BJ (cell line): ENCODE measurements at regions not wholly inside any gene's neighbourhood (a gene's known extent, or its start where the extent isn't known, plus 50 kb on each side); places are given as distances from the start of the nearest gene placed in this dataset.

ENCODE experiments used
- CTCF ChIA-PET: fragments of 350-600 bp; formaldehyde crosslinking; extraction: SDS; loops from one replicate; lab custom pipeline; 2021; ENCODE audit warnings: antibody characterized with exemption, inconsistent platforms; lab: Yijun Ruan, JAX
- POLR2A ChIA-PET: fragments of 300-600 bp; sonication (Branson Sonifier 250); formaldehyde crosslinking; extraction: SDS; loops from one replicate; lab custom pipeline; 2021; ENCODE audit warnings: antibody characterized with exemption; lab: Charles Lee
- DNase-seq: peaks from one replicate; pipeline ENCODE4 v3.0.0-alpha.2; 2011; ENCODE audit warnings: low read depth
- H3K27me3 ChIP-seq: 2 replicates; pipeline ENCODE4 v1.6.0; 2011; ENCODE audit warnings: low read length; ENCODE audit not compliant: control insufficient read depth, insufficient read depth
- H3K36me3 ChIP-seq: 2 replicates; pipeline ENCODE4 v1.5.1; 2011; ENCODE audit warnings: low read length; ENCODE audit not compliant: control insufficient read depth, insufficient read depth
- H3K4me3 ChIP-seq: 2 replicates; pipeline ENCODE4 v1.5.1; 2011; ENCODE audit warnings: low read depth, mild to moderate bottlenecking, control low read depth, low read length
- CTCF ChIP-seq: IDR thresholded peaks from 2 replicates; pipeline ENCODE4 v1.5.1; 2011; ENCODE audit warnings: low read depth, mild to moderate bottlenecking, control low read depth, inconsistent platforms, low read length, moderate library complexity; ENCODE audit not compliant: insufficient read depth

GRCh38 chr18:76053551-76053950 lies 441.5 kb downstream of the ZNF516 start:
- TF ChIP-seq CTCF = no peak
- H3K27me3 ChIP-seq = no peaks in the 10 kb centered on the region
- no peak for DNase-seq
- CTCF ChIA-PET = no interaction called here
- POLR2A ChIA-PET = no interaction called here
- no peak overlapping the region for H3K4me3 ChIP-seq
- H3K36me3 ChIP-seq = no peaks in the 10 kb centered on the region

GRCh38 chr18:76052227-76052595 lies 442.8 kb downstream of the ZNF516 start:
- ChIA-PET POLR2A (no interaction called here), CTCF (no interaction called here)
- H3K4me3 ChIP-seq = no peak overlapping the region
- TF ChIP-seq CTCF = no peak
- no peaks in the 10 kb centered on the region for H3K36me3 ChIP-seq
- no peak for DNase-seq
- no peaks in the 10 kb centered on the region for H3K27me3 ChIP-seq

- no peaks in the 10 kb centered on the region for H3K36me3 ChIP-seq
- CTCF ChIA-PET = interaction anchor here (1.0 kb wide), 1 partner anchor 206 kb away, joined by 3 read pairs; no protein-coding TSS in a partner anchor
- no peak for TF ChIP-seq CTCF
These were observed 443.4 kb downstream of the ZNF516 start for GRCh38 chr18:76051396-76052226.

GRCh38 chr18:76046221-76046620 lies 448.8 kb downstream of the ZNF516 start:
- no peak for DNase-seq
- POLR2A ChIA-PET = no interaction called here
- Histone ChIP-seq H3K4me3 (no peak overlapping the region), H3K27me3 (no peaks in the 10 kb centered on the region), H3K36me3 (no peaks in the 10 kb centered on the region)
- CTCF ChIA-PET = no interaction called here
- no peak for TF ChIP-seq CTCF

More at GRCh38 chr18:76051396-76052226, 443.4 kb downstream of the ZNF516 start:
- Histone ChIP-seq H3K27me3 (no peaks in the 10 kb centered on the region), H3K4me3 (no peak overlapping the region)
- DNase-seq = no peak
- POLR2A ChIA-PET = no interaction called here

- Histone ChIP-seq H3K27me3 (no peaks in the 10 kb centered on the region), H3K36me3 (no peaks in the 10 kb centered on the region), H3K4me3 (no peak overlapping the region)
- TF ChIP-seq CTCF = no peak
- CTCF ChIA-PET = no interaction called here
- POLR2A ChIA-PET = no interaction called here
- DNase-seq = no peak
These were observed 452.5 kb downstream of the ZNF516 start for GRCh38 chr18:76042511-76042910.
